Transverse colon (tissue), 4 donors: ENCODE measurements at regions not wholly inside any gene's neighbourhood (a gene's known extent, or its start where the extent isn't known, plus 50 kb on each side); places are given as distances from the start of the nearest gene placed in this dataset.

Experiments
- DNase-seq: peaks from one replicate; pipeline ENCODE4 v3.0.0-alpha.2; 2019
- H3K27ac ChIP-seq, 4 donors: fragments of 200-600 bp; sonication (generic); 2 replicates each; pipeline ENCODE4 v1.5.1; 2016 to 2018; ENCODE audit warnings: inconsistent platforms in 4 of 4
- H3K27me3 ChIP-seq: fragments of 200-600 bp; sonication (generic); 2 replicates; pipeline ENCODE4 v1.5.1; 2017; ENCODE audit warnings: inconsistent platforms
- H3K36me3 ChIP-seq, 4 donors: fragments of 200-600 bp; sonication (generic); 2 replicates each; pipeline ENCODE4 v1.5.1; 2017 to 2019; ENCODE audit warnings: inconsistent platforms in 4 of 4
- H3K4me1 ChIP-seq, 4 donors: fragments of 200-600 bp; sonication (generic); 2 replicates each; pipeline ENCODE4 v1.5.1; 2017 to 2020; ENCODE audit warnings: inconsistent platforms in 4 of 4
- H3K4me3 ChIP-seq, 4 donors: fragments of 200-600 bp; sonication (generic); 1 replicate in 1 of 4; 2 replicates in 3 of 4; pipeline versions ENCODE4 v1.5.1 to v1.6.1; 2017 to 2019; ENCODE audit warnings: inconsistent platforms in 4 of 4
- H3K9me3 ChIP-seq, 2 donors: fragments of 200-600 bp; sonication (generic); 2 replicates each; pipeline ENCODE4 v1.5.1; 2017 to 2019; ENCODE audit warnings: inconsistent platforms in 2 of 2
- EP300 ChIP-seq: sonication (generic); formaldehyde crosslinking; IDR thresholded peaks from one replicate; pipeline ENCODE4 v1.6.1; 2017; ENCODE audit warnings: antibody characterized with exemption, low read depth
- POLR2A ChIP-seq: fragments of 450-650 bp; IDR thresholded peaks from one replicate; pipeline ENCODE4 v1.6.1; 2016; ENCODE audit warnings: antibody characterized with exemption, mild to moderate bottlenecking, moderate library complexity
- POLR2AphosphoS5 ChIP-seq, 3 donors: sonication (generic); formaldehyde crosslinking; IDR thresholded peaks; one replicate each; pipeline ENCODE4 v1.6.1; 2016; ENCODE audit warnings: antibody characterized with exemption in 3 of 3
- WGBS, 2 donors: methylation state at CpG; one replicate each; pipeline ENCODE4 v1.1.5; 2018; ENCODE audit warnings: low coverage in 1 of 2; 5-methylcytosine and 5-hydroxymethylcytosine counted together
- in situ Hi-C, 4 donors: fragments of 200-750 bp; cut with MboI; loops; one replicate each; pipeline versions ENCODE4 v1.15.0 to v1.15.1; 2017; ENCODE audit warnings: low sequenced_read_pairs in 3 of 4, low pct_ligation_motif_present in 1 of 4, low pct_unique_long_range_greater_than_20kb in 1 of 4
- intact Hi-C: fragments of 100-400 bp; cut with DNase I; formaldehyde crosslinking; loops from one replicate; pipeline ENCODE4 v1.15.1; 2023; ENCODE audit warnings: low total_unique reads
- TF ChIP-seq, protein P1 (sequence below), 5 experiments: fragments of 200-600 bp in 3 of 5; fragments of 450-650 bp in 2 of 5; sonication (generic) in 3 of 5; IDR thresholded peaks; 1 replicate in 2 of 5; 2 replicates in 3 of 5; pipeline ENCODE4 v1.5.1; 2016 to 2017; ENCODE audit warnings: antibody characterized with exemption in 5 of 5, inconsistent platforms in 3 of 5, mild to moderate bottlenecking in 2 of 5, moderate library complexity in 1 of 5

- Histone ChIP-seq H3K9me3 (no peaks in the 10 kb centered on the region), H3K27me3 (no peaks in the 10 kb centered on the region), H3K36me3 (no peaks in the 10 kb centered on the region), H3K4me1 (no peaks in the 10 kb centered on the region), H3K4me3 (no peak overlapping the region), H3K27ac (no peak overlapping the region)
- in situ Hi-C loops: no loop called here
- no peak for DNase-seq
- no peak for TF ChIP-seq POLR2AphosphoS5 (IDR thresholded peaks at IDR 0.05)
- TF ChIP-seq, protein P1, sequence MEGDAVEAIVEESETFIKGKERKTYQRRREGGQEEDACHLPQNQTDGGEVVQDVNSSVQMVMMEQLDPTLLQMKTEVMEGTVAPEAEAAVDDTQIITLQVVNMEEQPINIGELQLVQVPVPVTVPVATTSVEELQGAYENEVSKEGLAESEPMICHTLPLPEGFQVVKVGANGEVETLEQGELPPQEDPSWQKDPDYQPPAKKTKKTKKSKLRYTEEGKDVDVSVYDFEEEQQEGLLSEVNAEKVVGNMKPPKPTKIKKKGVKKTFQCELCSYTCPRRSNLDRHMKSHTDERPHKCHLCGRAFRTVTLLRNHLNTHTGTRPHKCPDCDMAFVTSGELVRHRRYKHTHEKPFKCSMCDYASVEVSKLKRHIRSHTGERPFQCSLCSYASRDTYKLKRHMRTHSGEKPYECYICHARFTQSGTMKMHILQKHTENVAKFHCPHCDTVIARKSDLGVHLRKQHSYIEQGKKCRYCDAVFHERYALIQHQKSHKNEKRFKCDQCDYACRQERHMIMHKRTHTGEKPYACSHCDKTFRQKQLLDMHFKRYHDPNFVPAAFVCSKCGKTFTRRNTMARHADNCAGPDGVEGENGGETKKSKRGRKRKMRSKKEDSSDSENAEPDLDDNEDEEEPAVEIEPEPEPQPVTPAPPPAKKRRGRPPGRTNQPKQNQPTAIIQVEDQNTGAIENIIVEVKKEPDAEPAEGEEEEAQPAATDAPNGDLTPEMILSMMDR (IDR thresholded peaks at IDR 0.05): no peak
- no peak for TF ChIP-seq POLR2A
- intact Hi-C loops: no loop called here
- WGBS, 2 donors: 63% methylated on average over 2 of the region's 2 CpGs; no CpG with 5 or more reads in 1 of the 2 donors
Measured at GRCh38 chr1:3987669-3988235, 87.7 kb upstream of the C1orf174 start.

DNA sequence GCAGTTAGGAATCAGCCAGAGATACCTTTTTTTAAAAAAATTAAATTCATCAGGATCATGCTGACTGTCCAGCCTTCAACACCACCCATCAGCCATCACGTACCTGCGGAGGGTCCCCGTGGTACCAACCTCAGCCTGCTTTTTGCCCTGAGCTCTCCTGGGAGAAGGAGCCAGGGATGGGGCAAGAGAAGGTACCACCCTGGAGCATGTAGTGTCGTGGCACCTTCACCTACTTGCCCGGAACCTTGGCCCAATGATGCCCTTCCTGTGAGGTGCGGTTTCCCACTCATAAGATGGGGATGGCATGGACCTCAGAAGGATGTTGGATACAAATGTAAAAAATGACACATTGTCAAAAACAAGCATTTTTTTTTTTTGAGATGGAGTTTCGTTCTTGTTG, 88.4 kb upstream of the C1orf174 start:
- intact Hi-C loops (no loop called here), in situ Hi-C loops (no loop called here)
- H3K27me3 ChIP-seq: no peaks in the 10 kb centered on the region
- no peak overlapping the region for H3K4me3 ChIP-seq
- H3K9me3 ChIP-seq: no peaks in the 10 kb centered on the region
- no peaks in the 10 kb centered on the region for H3K36me3 ChIP-seq
- TF ChIP-seq EP300: no peak
- no peak for TF ChIP-seq POLR2AphosphoS5 (IDR thresholded peaks at IDR 0.05)
- TF ChIP-seq POLR2A: no peak
- TF ChIP-seq, protein P1 (IDR thresholded peaks at IDR 0.05): no peak
- no peak for DNase-seq
- 87% methylated on average over 7 of the region's 7 CpGs; no CpG with 5 or more reads in 1 of the 2 donors for WGBS, 2 donors
- no peaks in the 10 kb centered on the region for H3K4me1 ChIP-seq
- H3K27ac ChIP-seq: no peak overlapping the region

- in situ Hi-C loops (no loop called here), intact Hi-C loops (no loop called here)
- Histone ChIP-seq H3K27me3 (no peaks in the 10 kb centered on the region), H3K36me3 (no peaks in the 10 kb centered on the region), H3K9me3 (no peaks in the 10 kb centered on the region), H3K4me1 (no peaks in the 10 kb centered on the region), H3K4me3 (no peak overlapping the region), H3K27ac (no peak overlapping the region)
- 73 to 89% methylated on average over 2 of the region's 2 CpGs for WGBS, 2 donors
- DNase-seq: no peak
- TF ChIP-seq, protein P1 (IDR thresholded peaks at IDR 0.05): no peak
- no peak for TF ChIP-seq EP300
- TF ChIP-seq POLR2AphosphoS5 (IDR thresholded peaks at IDR 0.05): no peak
Measured at GRCh38 chr1:3989465-3989864, 89.4 kb upstream of the C1orf174 start.

- no peaks in the 10 kb centered on the region for H3K9me3 ChIP-seq
- no peaks in the 10 kb centered on the region for H3K36me3 ChIP-seq
- DNase-seq: no peak
- H3K4me1 ChIP-seq: no peaks in the 10 kb centered on the region
- WGBS, 2 donors: 89 to 97% methylated on average over 2 of the region's 2 CpGs
- in situ Hi-C loops (no loop called here), intact Hi-C loops (no loop called here)
- no peaks in the 10 kb centered on the region for H3K27me3 ChIP-seq
- no peak for TF ChIP-seq POLR2AphosphoS5 (IDR thresholded peaks at IDR 0.05)
- TF ChIP-seq POLR2A: no peak
- no peak for TF ChIP-seq EP300
- TF ChIP-seq, protein P1 (IDR thresholded peaks at IDR 0.05): no peak
- H3K4me3 ChIP-seq: no peak overlapping the region
- no peak overlapping the region for H3K27ac ChIP-seq
Measured at GRCh38 chr1:3992103-3992556, 92.1 kb upstream of the C1orf174 start.
